ENCODE measurements at regions not wholly inside any gene's neighbourhood (a gene's known extent, or its start where the extent isn't known, plus 50 kb on each side); places are given as distances from the start of the nearest gene placed in this dataset.

DNA sequence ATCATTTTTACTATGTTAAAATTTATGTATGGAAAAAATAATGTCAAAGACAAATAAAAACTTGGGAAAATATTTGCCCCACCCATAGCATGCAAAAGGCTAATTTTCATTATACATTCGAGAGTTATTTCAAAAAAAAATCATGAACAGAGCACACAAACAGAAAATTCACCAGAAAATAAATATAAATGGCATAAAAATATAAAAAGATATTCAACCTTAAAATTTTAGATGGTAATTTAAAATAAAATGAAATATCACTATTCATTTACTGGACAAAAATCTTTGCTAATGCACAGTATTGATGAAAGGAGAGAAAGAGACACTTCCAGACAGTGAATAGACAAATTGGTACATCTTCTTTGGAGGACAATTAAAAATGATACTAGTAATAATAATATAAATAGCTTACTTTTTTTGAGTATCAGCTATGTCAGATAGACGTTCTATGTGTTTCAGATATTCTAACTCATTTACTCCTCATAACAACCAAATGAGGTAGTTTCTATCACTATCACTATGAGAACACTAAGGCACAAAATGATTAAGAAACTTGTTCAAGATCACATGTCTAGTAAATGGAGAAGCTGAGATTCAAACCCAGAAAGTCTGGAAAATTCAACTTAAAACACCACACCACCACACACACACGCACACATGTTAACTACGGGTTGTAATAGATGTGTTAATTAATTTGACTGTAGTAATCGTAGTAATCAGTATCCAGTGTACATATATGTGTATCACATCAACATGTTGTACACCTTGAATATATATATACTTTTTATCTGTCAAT is 63.0 kb downstream of the CCDC71L start (continued):
- no peak for TF ChIP-seq ZNF114 (tag by site-specific recombination; IDR thresholded peaks at IDR 0.05)

DNA sequence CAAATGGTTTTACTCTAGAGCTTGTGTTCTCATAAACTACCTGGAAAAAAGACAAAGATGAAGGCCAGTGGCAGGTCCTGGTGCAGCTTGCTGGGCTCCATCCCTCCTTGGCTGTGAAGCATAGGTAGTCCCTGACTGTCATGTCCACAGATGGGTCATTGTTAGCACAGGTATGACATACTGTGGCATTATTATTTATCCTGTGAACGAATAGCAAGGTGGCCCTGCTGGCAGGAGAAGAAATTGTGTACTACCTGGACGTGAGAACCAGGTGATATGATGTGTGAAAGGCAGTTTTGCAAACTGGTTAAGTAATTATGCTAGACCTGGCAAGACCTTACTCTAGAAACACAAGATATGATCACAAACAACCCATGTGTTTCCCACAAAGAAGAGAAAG is 63.9 kb downstream of the CCDC71L start:
- H3K4me3 ChIP-seq (ENCODE audit: low read depth, low read length): no peak overlapping the region
- CTCF ChIA-PET: interaction anchor here (0.7 kb wide), 1 partner anchor 189 kb away, joined by 4 read pairs; no protein-coding TSS in a partner anchor
- POLR2A ChIA-PET: interaction anchor here (0.5 kb wide), 1 partner anchor 82 kb away, joined by 3 read pairs; no protein-coding TSS in a partner anchor
- no peaks in the 10 kb centered on the region for H3K36me3 ChIP-seq (ENCODE audit: control insufficient read depth in 2 of 2, insufficient read depth in 1 of 2, low read length in 2 of 2)
- TF ChIP-seq, protein P1, sequence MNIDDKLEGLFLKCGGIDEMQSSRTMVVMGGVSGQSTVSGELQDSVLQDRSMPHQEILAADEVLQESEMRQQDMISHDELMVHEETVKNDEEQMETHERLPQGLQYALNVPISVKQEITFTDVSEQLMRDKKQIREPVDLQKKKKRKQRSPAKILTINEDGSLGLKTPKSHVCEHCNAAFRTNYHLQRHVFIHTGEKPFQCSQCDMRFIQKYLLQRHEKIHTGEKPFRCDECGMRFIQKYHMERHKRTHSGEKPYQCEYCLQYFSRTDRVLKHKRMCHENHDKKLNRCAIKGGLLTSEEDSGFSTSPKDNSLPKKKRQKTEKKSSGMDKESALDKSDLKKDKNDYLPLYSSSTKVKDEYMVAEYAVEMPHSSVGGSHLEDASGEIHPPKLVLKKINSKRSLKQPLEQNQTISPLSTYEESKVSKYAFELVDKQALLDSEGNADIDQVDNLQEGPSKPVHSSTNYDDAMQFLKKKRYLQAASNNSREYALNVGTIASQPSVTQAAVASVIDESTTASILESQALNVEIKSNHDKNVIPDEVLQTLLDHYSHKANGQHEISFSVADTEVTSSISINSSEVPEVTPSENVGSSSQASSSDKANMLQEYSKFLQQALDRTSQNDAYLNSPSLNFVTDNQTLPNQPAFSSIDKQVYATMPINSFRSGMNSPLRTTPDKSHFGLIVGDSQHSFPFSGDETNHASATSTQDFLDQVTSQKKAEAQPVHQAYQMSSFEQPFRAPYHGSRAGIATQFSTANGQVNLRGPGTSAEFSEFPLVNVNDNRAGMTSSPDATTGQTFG (tag by site-specific recombination; IDR thresholded peaks at IDR 0.05; ENCODE audit: borderline replicate concordance): no peak
- TF ChIP-seq ZNF561 (tag by site-specific recombination; IDR thresholded peaks at IDR 0.05; ENCODE audit: borderline replicate concordance): no peak
- no peak for TF ChIP-seq ZNF174 (tag by site-specific recombination; IDR thresholded peaks at IDR 0.05)
- no peak for TF ChIP-seq ZNF10 (tag by site-specific recombination; IDR thresholded peaks at IDR 0.05)
- TF ChIP-seq ZNF211 (tag by site-specific recombination; IDR thresholded peaks at IDR 0.05; ENCODE audit: low read depth): no peak
- TF ChIP-seq, protein P2, sequence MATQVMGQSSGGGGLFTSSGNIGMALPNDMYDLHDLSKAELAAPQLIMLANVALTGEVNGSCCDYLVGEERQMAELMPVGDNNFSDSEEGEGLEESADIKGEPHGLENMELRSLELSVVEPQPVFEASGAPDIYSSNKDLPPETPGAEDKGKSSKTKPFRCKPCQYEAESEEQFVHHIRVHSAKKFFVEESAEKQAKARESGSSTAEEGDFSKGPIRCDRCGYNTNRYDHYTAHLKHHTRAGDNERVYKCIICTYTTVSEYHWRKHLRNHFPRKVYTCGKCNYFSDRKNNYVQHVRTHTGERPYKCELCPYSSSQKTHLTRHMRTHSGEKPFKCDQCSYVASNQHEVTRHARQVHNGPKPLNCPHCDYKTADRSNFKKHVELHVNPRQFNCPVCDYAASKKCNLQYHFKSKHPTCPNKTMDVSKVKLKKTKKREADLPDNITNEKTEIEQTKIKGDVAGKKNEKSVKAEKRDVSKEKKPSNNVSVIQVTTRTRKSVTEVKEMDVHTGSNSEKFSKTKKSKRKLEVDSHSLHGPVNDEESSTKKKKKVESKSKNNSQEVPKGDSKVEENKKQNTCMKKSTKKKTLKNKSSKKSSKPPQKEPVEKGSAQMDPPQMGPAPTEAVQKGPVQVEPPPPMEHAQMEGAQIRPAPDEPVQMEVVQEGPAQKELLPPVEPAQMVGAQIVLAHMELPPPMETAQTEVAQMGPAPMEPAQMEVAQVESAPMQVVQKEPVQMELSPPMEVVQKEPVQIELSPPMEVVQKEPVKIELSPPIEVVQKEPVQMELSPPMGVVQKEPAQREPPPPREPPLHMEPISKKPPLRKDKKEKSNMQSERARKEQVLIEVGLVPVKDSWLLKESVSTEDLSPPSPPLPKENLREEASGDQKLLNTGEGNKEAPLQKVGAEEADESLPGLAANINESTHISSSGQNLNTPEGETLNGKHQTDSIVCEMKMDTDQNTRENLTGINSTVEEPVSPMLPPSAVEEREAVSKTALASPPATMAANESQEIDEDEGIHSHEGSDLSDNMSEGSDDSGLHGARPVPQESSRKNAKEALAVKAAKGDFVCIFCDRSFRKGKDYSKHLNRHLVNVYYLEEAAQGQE (tag by site-specific recombination; IDR thresholded peaks at IDR 0.05): no peak
- TF ChIP-seq, protein P3, sequence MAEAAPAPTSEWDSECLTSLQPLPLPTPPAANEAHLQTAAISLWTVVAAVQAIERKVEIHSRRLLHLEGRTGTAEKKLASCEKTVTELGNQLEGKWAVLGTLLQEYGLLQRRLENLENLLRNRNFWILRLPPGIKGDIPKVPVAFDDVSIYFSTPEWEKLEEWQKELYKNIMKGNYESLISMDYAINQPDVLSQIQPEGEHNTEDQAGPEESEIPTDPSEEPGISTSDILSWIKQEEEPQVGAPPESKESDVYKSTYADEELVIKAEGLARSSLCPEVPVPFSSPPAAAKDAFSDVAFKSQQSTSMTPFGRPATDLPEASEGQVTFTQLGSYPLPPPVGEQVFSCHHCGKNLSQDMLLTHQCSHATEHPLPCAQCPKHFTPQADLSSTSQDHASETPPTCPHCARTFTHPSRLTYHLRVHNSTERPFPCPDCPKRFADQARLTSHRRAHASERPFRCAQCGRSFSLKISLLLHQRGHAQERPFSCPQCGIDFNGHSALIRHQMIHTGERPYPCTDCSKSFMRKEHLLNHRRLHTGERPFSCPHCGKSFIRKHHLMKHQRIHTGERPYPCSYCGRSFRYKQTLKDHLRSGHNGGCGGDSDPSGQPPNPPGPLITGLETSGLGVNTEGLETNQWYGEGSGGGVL (tag by site-specific recombination; IDR thresholded peaks at IDR 0.05): no peak
- TF ChIP-seq, protein P4, sequence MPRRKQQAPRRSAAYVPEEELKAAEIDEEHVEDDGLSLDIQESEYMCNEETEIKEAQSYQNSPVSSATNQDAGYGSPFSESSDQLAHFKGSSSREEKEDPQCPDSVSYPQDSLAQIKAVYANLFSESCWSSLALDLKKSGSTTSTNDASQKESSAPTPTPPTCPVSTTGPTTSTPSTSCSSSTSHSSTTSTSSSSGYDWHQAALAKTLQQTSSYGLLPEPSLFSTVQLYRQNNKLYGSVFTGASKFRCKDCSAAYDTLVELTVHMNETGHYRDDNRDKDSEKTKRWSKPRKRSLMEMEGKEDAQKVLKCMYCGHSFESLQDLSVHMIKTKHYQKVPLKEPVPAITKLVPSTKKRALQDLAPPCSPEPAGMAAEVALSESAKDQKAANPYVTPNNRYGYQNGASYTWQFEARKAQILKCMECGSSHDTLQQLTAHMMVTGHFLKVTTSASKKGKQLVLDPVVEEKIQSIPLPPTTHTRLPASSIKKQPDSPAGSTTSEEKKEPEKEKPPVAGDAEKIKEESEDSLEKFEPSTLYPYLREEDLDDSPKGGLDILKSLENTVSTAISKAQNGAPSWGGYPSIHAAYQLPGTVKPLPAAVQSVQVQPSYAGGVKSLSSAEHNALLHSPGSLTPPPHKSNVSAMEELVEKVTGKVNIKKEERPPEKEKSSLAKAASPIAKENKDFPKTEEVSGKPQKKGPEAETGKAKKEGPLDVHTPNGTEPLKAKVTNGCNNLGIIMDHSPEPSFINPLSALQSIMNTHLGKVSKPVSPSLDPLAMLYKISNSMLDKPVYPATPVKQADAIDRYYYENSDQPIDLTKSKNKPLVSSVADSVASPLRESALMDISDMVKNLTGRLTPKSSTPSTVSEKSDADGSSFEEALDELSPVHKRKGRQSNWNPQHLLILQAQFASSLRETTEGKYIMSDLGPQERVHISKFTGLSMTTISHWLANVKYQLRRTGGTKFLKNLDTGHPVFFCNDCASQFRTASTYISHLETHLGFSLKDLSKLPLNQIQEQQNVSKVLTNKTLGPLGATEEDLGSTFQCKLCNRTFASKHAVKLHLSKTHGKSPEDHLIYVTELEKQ (tag by site-specific recombination; IDR thresholded peaks at IDR 0.05; ENCODE audit: borderline replicate concordance): no peak
- TF ChIP-seq ZNF544 (tag by site-specific recombination; IDR thresholded peaks at IDR 0.05): no peak
- TF ChIP-seq ZNF529 (tag by site-specific recombination; IDR thresholded peaks at IDR 0.05; ENCODE audit: insufficient replicate concordance): no peak
- TF ChIP-seq, protein P5, sequence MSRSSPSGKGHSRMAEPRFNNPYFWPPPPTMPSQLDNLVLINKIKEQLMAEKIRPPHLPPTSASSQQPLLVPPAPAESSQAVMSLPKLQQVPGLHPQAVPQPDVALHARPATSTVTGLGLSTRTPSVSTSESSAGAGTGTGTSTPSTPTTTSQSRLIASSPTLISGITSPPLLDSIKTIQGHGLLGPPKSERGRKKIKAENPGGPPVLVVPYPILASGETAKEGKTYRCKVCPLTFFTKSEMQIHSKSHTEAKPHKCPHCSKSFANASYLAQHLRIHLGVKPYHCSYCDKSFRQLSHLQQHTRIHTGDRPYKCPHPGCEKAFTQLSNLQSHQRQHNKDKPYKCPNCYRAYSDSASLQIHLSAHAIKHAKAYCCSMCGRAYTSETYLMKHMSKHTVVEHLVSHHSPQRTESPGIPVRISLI (tag by site-specific recombination; IDR thresholded peaks at IDR 0.05): no peak
- TF ChIP-seq TCF7L2 (IDR thresholded peaks at IDR 0.05; ENCODE audit: borderline replicate concordance, low read depth, low read length): no peak
- TF ChIP-seq ZNF600 (tag by site-specific recombination; IDR thresholded peaks at IDR 0.05): no peak
- TF ChIP-seq WT1 (tag by site-specific recombination; IDR thresholded peaks at IDR 0.05): no peak
- TF ChIP-seq ZNF596 (tag by site-specific recombination; IDR thresholded peaks at IDR 0.05): no peak
- no peak for TF ChIP-seq ZNF785 (tag by site-specific recombination; IDR thresholded peaks at IDR 0.05)
- no peak for TF ChIP-seq ZNF701 (tag by site-specific recombination; IDR thresholded peaks at IDR 0.05)
- TF ChIP-seq, protein P6, sequence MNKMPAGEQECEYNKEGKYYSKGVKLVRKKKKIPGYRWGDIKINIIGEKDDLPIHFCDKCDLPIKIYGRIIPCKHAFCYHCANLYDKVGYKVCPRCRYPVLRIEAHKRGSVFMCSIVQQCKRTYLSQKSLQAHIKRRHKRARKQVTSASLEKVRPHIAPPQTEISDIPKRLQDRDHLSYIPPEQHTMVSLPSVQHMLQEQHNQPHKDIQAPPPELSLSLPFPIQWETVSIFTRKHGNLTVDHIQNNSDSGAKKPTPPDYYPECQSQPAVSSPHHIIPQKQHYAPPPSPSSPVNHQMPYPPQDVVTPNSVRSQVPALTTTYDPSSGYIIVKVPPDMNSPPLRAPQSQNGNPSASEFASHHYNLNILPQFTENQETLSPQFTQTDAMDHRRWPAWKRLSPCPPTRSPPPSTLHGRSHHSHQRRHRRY (tag by site-specific recombination; IDR thresholded peaks at IDR 0.05): no peak
- TF ChIP-seq, protein P7, sequence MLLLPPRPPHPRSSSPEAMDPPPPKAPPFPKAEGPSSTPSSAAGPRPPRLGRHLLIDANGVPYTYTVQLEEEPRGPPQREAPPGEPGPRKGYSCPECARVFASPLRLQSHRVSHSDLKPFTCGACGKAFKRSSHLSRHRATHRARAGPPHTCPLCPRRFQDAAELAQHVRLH (tag by site-specific recombination; IDR thresholded peaks at IDR 0.05): no peak
- no peak for TF ChIP-seq ZNF157 (tag by site-specific recombination; IDR thresholded peaks at IDR 0.05)
- H3K4me1 ChIP-seq (ENCODE audit: control insufficient read depth, insufficient read depth, low read length): no peaks in the 10 kb centered on the region
- H3K9me3 ChIP-seq (ENCODE audit: control insufficient read depth, insufficient read depth, low read depth, low read length): no peaks in the 10 kb centered on the region
- H3K27ac ChIP-seq (ENCODE audit: extremely low read depth, low read depth, low read length): no peak overlapping the region
